Sigmoid colon (tissue), 6 donors: ENCODE measurements at regions not wholly inside any gene's neighbourhood (a gene's known extent, or its start where the extent isn't known, plus 50 kb on each side); places are given as distances from the start of the nearest gene placed in this dataset.

Experiments used
- DNase-seq: peaks from one replicate; pipeline ENCODE4 v3.0.0-alpha.2; 2019
- H3K27ac ChIP-seq, 4 donors: fragments of 200-600 bp; sonication (generic); one replicate each; pipeline ENCODE4 v1.5.1; 2016 to 2019; ENCODE audit warnings: mild to moderate bottlenecking in 1 of 4
- H3K27me3 ChIP-seq, 3 donors: fragments of 200-600 bp; sonication (generic); one replicate each; pipeline ENCODE4 v1.5.1; 2019; ENCODE audit warnings: mild to moderate bottlenecking in 1 of 3
- H3K36me3 ChIP-seq, 4 donors: fragments of 200-600 bp; sonication (generic); one replicate each; pipeline ENCODE4 v1.5.1; 2016 to 2019
- H3K4me1 ChIP-seq, 4 donors: fragments of 200-600 bp; sonication (generic); one replicate each; pipeline ENCODE4 v1.5.1; 2017 to 2019
- H3K4me3 ChIP-seq, 4 donors: fragments of 200-600 bp; sonication (generic); one replicate each; pipeline ENCODE4 v1.5.1; 2017 to 2019; ENCODE audit warnings: mild to moderate bottlenecking in 2 of 4, moderate library complexity in 1 of 4
- H3K9me3 ChIP-seq, 4 donors: fragments of 200-600 bp in 3 of 4; sonication (generic) in 3 of 4; one replicate each; pipeline versions ENCODE4 v1.5.1 to v1.6.1; 2013 to 2019
- EP300 ChIP-seq, 4 donors: sonication (generic); formaldehyde crosslinking; IDR thresholded peaks; one replicate each; pipeline ENCODE4 v1.6.1; 2017; ENCODE audit warnings: antibody characterized with exemption in 4 of 4
- POLR2A ChIP-seq, 2 donors: fragments of 450-650 bp; IDR thresholded peaks; one replicate each; pipeline ENCODE4 v1.6.1; 2016; ENCODE audit warnings: antibody characterized with exemption in 2 of 2, mild to moderate bottlenecking in 2 of 2, moderate library complexity in 2 of 2
- POLR2AphosphoS5 ChIP-seq, 4 donors: sonication (generic); formaldehyde crosslinking; IDR thresholded peaks; one replicate each; pipeline ENCODE4 v1.6.1; 2017; ENCODE audit warnings: antibody characterized with exemption in 4 of 4
- WGBS, 2 donors: extraction: QIAGEN DNeasy Blood & Tissue Kit; methylation state at CpG; one replicate each; pipeline ENCODE4 v1.1.7; 2013; 5-methylcytosine and 5-hydroxymethylcytosine counted together
- intact Hi-C: fragments of 100-400 bp; cut with DNase I; formaldehyde crosslinking; loops from one replicate; pipeline ENCODE4 v1.15.1; 2023
- TF ChIP-seq, protein P1 (sequence below), 4 experiments: fragments of 450-650 bp in 3 of 4; fragments of 200-600 bp in 1 of 4; IDR thresholded peaks; one replicate each; pipeline ENCODE4 v1.5.1; 2016 to 2019; ENCODE audit warnings: antibody characterized with exemption in 4 of 4, mild to moderate bottlenecking in 3 of 4, moderate library complexity in 2 of 4
- donor health status: healthy with polysubstance abuse.
- donor health status: healthy.

DNA sequence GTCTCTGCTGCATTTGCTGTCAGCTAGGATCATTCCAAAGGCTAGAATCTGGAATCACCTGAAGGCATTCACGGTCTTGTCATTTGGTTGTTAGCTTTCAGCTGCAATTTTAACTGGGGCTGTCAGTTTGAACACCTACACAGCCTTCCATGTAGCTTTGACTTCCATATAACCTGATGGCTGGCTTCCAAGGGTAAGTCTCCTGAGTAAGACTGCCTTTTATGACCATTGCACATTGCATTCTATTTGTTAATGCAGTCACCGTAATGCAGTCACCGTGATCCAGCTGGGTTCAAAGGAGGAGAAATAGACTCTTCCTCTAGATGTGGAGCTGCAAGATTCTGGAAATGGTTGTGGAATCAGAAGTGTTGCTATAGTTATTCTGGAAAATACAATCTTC is 1284.2 kb downstream of the ADGRL3 start:
- no peaks in the 10 kb centered on the region for H3K27me3 ChIP-seq
- no peaks in the 10 kb centered on the region for H3K4me1 ChIP-seq
- H3K36me3 ChIP-seq = no peaks in the 10 kb centered on the region
- H3K27ac ChIP-seq = no peak overlapping the region
- TF ChIP-seq, protein P1, sequence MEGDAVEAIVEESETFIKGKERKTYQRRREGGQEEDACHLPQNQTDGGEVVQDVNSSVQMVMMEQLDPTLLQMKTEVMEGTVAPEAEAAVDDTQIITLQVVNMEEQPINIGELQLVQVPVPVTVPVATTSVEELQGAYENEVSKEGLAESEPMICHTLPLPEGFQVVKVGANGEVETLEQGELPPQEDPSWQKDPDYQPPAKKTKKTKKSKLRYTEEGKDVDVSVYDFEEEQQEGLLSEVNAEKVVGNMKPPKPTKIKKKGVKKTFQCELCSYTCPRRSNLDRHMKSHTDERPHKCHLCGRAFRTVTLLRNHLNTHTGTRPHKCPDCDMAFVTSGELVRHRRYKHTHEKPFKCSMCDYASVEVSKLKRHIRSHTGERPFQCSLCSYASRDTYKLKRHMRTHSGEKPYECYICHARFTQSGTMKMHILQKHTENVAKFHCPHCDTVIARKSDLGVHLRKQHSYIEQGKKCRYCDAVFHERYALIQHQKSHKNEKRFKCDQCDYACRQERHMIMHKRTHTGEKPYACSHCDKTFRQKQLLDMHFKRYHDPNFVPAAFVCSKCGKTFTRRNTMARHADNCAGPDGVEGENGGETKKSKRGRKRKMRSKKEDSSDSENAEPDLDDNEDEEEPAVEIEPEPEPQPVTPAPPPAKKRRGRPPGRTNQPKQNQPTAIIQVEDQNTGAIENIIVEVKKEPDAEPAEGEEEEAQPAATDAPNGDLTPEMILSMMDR (IDR thresholded peaks at IDR 0.05) = no peak
- TF ChIP-seq POLR2AphosphoS5 (IDR thresholded peaks at IDR 0.05) = no peak
- no peak for TF ChIP-seq POLR2A (IDR thresholded peaks at IDR 0.05)
- TF ChIP-seq EP300 (IDR thresholded peaks at IDR 0.05) = no peak
- intact Hi-C loops = no loop called here
- no peaks in the 10 kb centered on the region for H3K9me3 ChIP-seq
- WGBS, 2 donors = 22 to 70% methylated on average over 3 of the region's 3 CpGs
- no peak for DNase-seq
- no peak overlapping the region for H3K4me3 ChIP-seq

DNA sequence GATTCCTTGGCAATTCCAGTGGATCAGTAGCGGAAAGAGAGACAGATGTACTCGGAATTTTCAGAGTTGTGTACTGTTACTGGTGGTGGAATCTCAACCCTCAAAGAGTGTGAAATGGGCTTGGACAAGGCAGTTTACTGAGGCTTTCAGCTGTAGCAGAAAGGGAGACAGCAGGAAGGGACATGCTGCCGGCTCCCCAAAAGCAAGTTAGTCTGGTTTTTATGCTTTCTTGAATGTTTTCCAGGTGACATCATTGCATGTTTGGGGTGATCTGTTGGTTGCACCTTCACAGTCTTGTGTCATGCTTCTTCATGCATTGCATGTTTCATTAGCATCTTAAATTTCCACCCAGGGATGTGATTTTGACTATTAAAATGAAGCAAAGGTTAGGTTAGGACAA is 1282.2 kb downstream of the ADGRL3 start:
- WGBS, 2 donors = 87% methylated on average over 3 of the region's 3 CpGs
- intact Hi-C loops = no loop called here
- TF ChIP-seq POLR2A (IDR thresholded peaks at IDR 0.05) (no peak), EP300 (IDR thresholded peaks at IDR 0.05) (no peak), POLR2AphosphoS5 (IDR thresholded peaks at IDR 0.05) (no peak)
- TF ChIP-seq, protein P1 (IDR thresholded peaks at IDR 0.05) = no peak
- H3K27me3 ChIP-seq = no peaks in the 10 kb centered on the region
- DNase-seq = no peak
- no peaks in the 10 kb centered on the region for H3K36me3 ChIP-seq
- H3K27ac ChIP-seq = no peak overlapping the region
- H3K4me3 ChIP-seq = no peak overlapping the region
- no peaks in the 10 kb centered on the region for H3K4me1 ChIP-seq
- H3K9me3 ChIP-seq = no peaks in the 10 kb centered on the region

DNA sequence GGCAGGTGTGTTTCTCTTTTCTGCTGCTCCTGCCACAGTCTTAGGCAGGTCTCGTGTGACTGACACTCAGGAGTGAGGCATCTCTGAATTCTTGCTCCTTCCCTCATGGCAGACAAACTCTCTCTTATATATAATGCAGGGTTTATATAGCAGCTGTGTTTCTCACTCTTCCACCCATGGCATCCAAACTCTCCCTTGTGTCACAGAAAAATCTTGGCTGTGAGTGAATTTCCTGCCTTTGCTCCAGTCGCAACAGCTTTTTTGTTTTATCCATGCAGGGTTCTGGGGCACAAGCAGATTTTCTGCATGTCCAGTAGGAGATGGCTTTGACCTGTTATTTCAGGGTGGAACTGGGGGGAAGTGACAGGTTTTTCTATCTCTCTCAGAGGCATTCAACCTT is 1275.5 kb downstream of the ADGRL3 start:
- H3K27me3 ChIP-seq = no peaks in the 10 kb centered on the region
- DNase-seq = no peak
- 44 to 62% methylated on average over 2 of the region's 2 CpGs for WGBS, 2 donors
- intact Hi-C loops = no loop called here
- H3K9me3 ChIP-seq = no peaks in the 10 kb centered on the region
- H3K4me3 ChIP-seq = no peak overlapping the region
- TF ChIP-seq EP300 (IDR thresholded peaks at IDR 0.05) = no peak
- TF ChIP-seq POLR2A (IDR thresholded peaks at IDR 0.05) = no peak
- TF ChIP-seq POLR2AphosphoS5 (IDR thresholded peaks at IDR 0.05) = no peak
- TF ChIP-seq, protein P1 (IDR thresholded peaks at IDR 0.05) = no peak
- H3K27ac ChIP-seq = no peak overlapping the region
- no peaks in the 10 kb centered on the region for H3K4me1 ChIP-seq
- H3K36me3 ChIP-seq = no peaks in the 10 kb centered on the region

DNA sequence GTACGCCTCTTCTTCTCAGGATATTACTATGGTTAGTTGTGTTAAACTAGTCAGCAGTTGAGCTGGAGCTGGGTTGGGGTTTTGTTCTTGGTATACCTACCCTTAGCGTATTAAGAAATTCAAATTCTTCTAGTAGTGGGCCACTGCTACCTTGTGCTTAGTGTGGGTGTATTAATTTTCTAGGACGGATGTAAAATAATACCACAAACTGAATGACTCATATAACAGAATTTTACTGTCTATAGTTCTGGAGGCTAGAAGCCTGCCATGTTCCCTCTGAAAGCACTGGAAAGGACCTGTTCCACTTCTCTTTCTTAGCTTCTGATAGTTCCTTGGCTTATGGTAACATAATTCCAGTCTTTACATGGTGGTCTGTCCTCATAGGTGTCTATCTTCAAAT is 1274.7 kb downstream of the ADGRL3 start:
- H3K36me3 ChIP-seq = no peaks in the 10 kb centered on the region
- intact Hi-C loops = no loop called here
- H3K4me1 ChIP-seq = no peaks in the 10 kb centered on the region
- TF ChIP-seq EP300 (IDR thresholded peaks at IDR 0.05) (no peak), POLR2AphosphoS5 (IDR thresholded peaks at IDR 0.05) (no peak), POLR2A (IDR thresholded peaks at IDR 0.05) (no peak)
- TF ChIP-seq, protein P1 (IDR thresholded peaks at IDR 0.05) = no peak
- no peak for DNase-seq
- H3K4me3 ChIP-seq = no peak overlapping the region
- no peaks in the 10 kb centered on the region for H3K9me3 ChIP-seq
- no peak overlapping the region for H3K27ac ChIP-seq
- H3K27me3 ChIP-seq = no peaks in the 10 kb centered on the region
- WGBS, 2 donors = 93 to 94% methylated on average over 3 of the region's 3 CpGs

DNA sequence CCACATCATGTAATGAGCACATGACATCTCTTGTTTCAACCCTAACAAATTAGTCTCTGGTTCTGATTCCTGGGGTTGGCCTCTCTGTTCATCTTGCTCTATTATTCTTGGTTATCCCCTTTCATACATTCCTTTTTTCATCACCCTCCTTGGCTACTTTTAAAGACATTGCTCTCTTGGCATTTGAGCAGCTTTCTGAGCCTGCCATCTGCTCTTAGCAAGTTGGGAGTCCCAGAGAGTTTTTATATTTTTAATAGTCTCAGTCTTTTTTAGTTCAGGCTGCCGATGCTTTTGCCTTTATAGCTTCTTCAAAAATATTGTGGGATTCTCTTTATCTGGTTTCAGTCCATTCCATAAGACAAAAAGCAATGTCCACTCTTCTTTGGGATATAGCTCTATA is 1270.9 kb downstream of the ADGRL3 start:
- no peaks in the 10 kb centered on the region for H3K4me1 ChIP-seq
- no peaks in the 10 kb centered on the region for H3K9me3 ChIP-seq
- H3K36me3 ChIP-seq = no peaks in the 10 kb centered on the region
- H3K4me3 ChIP-seq = no peak overlapping the region
- 83 to 95% methylated on average over 1 of the region's 1 CpG for WGBS, 2 donors
- intact Hi-C loops = no loop called here
- no peaks in the 10 kb centered on the region for H3K27me3 ChIP-seq
- H3K27ac ChIP-seq = no peak overlapping the region
- TF ChIP-seq, protein P1 (IDR thresholded peaks at IDR 0.05) = no peak
- TF ChIP-seq POLR2A (IDR thresholded peaks at IDR 0.05) (no peak), POLR2AphosphoS5 (IDR thresholded peaks at IDR 0.05) (no peak), EP300 (IDR thresholded peaks at IDR 0.05) (no peak)
- DNase-seq = no peak
